Kidney (tissue), 13 donors: ENCODE measurements at regions not wholly inside any gene's neighbourhood (a gene's known extent, or its start where the extent isn't known, plus 50 kb on each side); places are given as distances from the start of the nearest gene placed in this dataset.

Source experiments
- DNase-seq, 5 donors: peaks; one replicate each; pipeline ENCODE4 v3.0.0-alpha.2; 2013 to 2020
- FAIRE-seq: peaks from 2 replicates; lab custom pipeline; 2012; peaks lifted over from hg19 to GRCh38; lab: Jason Lieb, UNC
- H3K27ac ChIP-seq, 2 donors: one replicate each; pipeline ENCODE4 v1.7.0; 2013; ENCODE audit warnings: low read depth in 2 of 2, low read length in 2 of 2, inconsistent platforms in 1 of 2
- H3K27me3 ChIP-seq: one replicate; pipeline ENCODE4 v1.7.1; 2013; ENCODE audit warnings: low read length, inconsistent platforms; ENCODE audit not compliant: control insufficient read depth, insufficient read depth
- H3K36me3 ChIP-seq, 3 donors: one replicate each; pipeline versions ENCODE4 v1.7.0 to v1.7.1; 2013; ENCODE audit warnings: low read length in 3 of 3, control low read depth in 1 of 3, inconsistent platforms in 1 of 3; ENCODE audit not compliant: insufficient read depth in 3 of 3, control insufficient read depth in 2 of 3
- H3K4me1 ChIP-seq, 3 donors: one replicate each; pipeline versions ENCODE4 v1.7.0 to v1.7.1; 2013; ENCODE audit warnings: low read length in 3 of 3, inconsistent platforms in 1 of 3, low read depth in 1 of 3; ENCODE audit not compliant: control insufficient read depth in 2 of 3, insufficient read depth in 2 of 3
- H3K4me3 ChIP-seq, 3 donors: one replicate each; pipeline versions ENCODE4 v1.7.0 to v1.8.1; 2013; ENCODE audit warnings: low read length in 3 of 3, control low read depth in 1 of 3, inconsistent platforms in 1 of 3
- H3K9ac ChIP-seq, 3 donors: one replicate each; pipeline versions ENCODE4 v1.7.0 to v1.7.1; 2013; ENCODE audit warnings: low read length in 3 of 3, control low read depth in 1 of 3, inconsistent platforms in 1 of 3
- H3K9me3 ChIP-seq, 3 donors: one replicate each; pipeline versions ENCODE4 v1.7.0 to v1.7.1; 2013; ENCODE audit warnings: low read length in 3 of 3, control low read depth in 1 of 3, inconsistent platforms in 1 of 3; ENCODE audit not compliant: control insufficient read depth in 2 of 3, insufficient read depth in 1 of 3
- intact Hi-C: fragments of 100-400 bp; cut with DNase I; formaldehyde crosslinking; loops from one replicate; pipeline ENCODE4 v1.11.1; 2022
- TF ChIP-seq, protein P1 (sequence below): IDR thresholded peaks from 3 replicates; pipeline ENCODE4 v1.5.1; 2012; ENCODE audit warnings: mild to moderate bottlenecking, moderate library complexity, borderline replicate concordance; ENCODE audit not compliant: insufficient read depth; ENCODE audit errors: extremely low read depth
- donor health status: control.
- donor health status: control.
- donor health status: control.
- donor health status: control.
- donor health status: control.
- donor health status: DM: yes; HTN: yes; CAD: no.
- donor health status: Normal renal cell carcinoma (clear cell type).

GRCh38 chr2:42861321-42861720 lies 68.9 kb upstream of the HAAO start:
- H3K9ac ChIP-seq: no peak overlapping the region
- H3K4me3 ChIP-seq: no peak overlapping the region
- no peaks in the 10 kb centered on the region for H3K36me3 ChIP-seq
- no peaks in the 10 kb centered on the region for H3K27me3 ChIP-seq
- FAIRE-seq (no peak), DNase-seq (peak in 1 of 5 donors; percentile 23)
- no peak overlapping the region for H3K27ac ChIP-seq
- intact Hi-C loops: no loop called here
- peaks cover 0 to 3% (median 0%) of the 10 kb centered on the region in 3 donors for H3K9me3 ChIP-seq
- H3K4me1 ChIP-seq: peaks cover 0 to 2% (median 0%) of the 10 kb centered on the region in 3 donors
- TF ChIP-seq, protein P1, sequence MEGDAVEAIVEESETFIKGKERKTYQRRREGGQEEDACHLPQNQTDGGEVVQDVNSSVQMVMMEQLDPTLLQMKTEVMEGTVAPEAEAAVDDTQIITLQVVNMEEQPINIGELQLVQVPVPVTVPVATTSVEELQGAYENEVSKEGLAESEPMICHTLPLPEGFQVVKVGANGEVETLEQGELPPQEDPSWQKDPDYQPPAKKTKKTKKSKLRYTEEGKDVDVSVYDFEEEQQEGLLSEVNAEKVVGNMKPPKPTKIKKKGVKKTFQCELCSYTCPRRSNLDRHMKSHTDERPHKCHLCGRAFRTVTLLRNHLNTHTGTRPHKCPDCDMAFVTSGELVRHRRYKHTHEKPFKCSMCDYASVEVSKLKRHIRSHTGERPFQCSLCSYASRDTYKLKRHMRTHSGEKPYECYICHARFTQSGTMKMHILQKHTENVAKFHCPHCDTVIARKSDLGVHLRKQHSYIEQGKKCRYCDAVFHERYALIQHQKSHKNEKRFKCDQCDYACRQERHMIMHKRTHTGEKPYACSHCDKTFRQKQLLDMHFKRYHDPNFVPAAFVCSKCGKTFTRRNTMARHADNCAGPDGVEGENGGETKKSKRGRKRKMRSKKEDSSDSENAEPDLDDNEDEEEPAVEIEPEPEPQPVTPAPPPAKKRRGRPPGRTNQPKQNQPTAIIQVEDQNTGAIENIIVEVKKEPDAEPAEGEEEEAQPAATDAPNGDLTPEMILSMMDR: no peak

DNA sequence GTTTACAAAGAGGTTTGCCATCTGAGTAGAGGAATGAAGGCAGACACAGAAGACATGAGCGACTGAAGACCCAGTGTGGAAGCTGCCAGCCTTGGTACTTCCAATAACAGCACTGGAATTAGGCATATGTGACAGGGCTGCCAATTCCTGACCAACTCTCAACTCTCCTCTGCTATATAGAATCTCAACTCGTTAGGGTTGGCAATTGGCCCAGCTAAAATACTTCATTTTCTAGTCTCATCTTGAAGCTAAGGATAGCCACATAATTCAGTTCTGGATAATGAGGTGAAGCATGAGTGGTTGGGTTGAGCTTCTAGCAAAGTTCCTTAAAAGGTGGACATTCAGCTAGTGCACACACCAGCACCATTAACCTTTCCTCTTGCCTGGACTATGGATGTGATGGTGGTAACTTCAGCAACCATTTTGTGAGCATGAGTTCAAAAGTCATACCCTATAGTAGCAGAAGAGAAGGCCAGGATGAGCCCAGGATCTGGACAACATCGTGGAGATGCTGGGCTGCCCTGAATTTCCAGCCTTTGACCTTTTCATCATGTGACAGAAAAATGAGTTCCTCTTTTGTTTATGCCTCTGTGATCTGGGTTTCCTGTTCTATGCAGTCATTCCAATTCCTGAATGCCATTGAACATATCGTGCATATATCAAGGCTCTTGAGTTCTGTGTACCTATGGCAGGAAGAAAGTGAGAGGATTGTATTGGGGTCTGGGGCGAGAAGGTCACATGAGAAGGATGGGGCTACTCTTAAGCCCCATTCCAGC lies 68.1 kb upstream of the HAAO start:
- Histone ChIP-seq H3K4me3 (no peak overlapping the region), H3K27me3 (no peaks in the 10 kb centered on the region), H3K9me3 (peaks cover 0 to 3% (median 0%) of the 10 kb centered on the region in 3 donors), H3K9ac (no peak overlapping the region), H3K36me3 (no peaks in the 10 kb centered on the region), H3K4me1 (peaks cover 0 to 2% (median 0%) of the 10 kb centered on the region in 3 donors), H3K27ac (no peak overlapping the region)
- DNase-seq: peak in 1 of 5 donors; percentile 11
- TF ChIP-seq, protein P1: no peak
- FAIRE-seq: no peak
- intact Hi-C loops: no loop called here

DNA sequence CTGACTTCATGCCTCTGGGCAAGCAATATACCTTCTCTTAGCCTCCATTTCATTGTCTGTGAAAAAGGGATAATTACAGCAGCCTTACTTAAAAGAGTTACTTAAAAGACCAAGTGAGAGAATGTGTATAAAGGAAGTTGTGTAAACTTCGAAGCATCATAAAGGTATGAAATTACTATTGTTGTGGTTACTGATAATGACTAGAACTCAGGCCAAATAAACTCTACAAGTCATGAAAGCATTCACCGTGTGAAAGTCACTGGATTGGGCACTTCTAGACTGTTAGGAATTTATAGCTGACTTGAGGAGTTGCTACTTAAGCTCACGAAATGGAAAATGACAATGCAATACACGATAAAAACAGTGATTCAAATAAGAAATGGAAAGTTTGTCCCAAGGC lies 67.4 kb upstream of the HAAO start:
- H3K4me1 ChIP-seq: peaks cover 0 to 2% (median 0%) of the 10 kb centered on the region in 3 donors
- no peak overlapping the region for H3K27ac ChIP-seq
- H3K9ac ChIP-seq: no peak overlapping the region
- H3K4me3 ChIP-seq: no peak overlapping the region
- peaks cover 0 to 3% (median 0%) of the 10 kb centered on the region in 3 donors for H3K9me3 ChIP-seq
- H3K36me3 ChIP-seq: no peaks in the 10 kb centered on the region
- TF ChIP-seq, protein P1: no peak
- no peaks in the 10 kb centered on the region for H3K27me3 ChIP-seq
- FAIRE-seq (no peak), DNase-seq (no peak)
- intact Hi-C loops: no loop called here
